KBM-7 (cell line): ENCODE measurements at regions not wholly inside any gene's neighbourhood (a gene's known extent, or its start where the extent isn't known, plus 50 kb on each side); places are given as distances from the start of the nearest gene placed in this dataset.

Source experiments
- DNase-seq: peaks from one replicate; pipeline ENCODE4 v3.0.0-alpha.2; 2015
- in situ Hi-C: fragments of 300-500 bp; cut with MboI; formaldehyde crosslinking; loops from 2 replicates; pipeline ENCODE4 v1.14.3; 2020; ENCODE audit warnings: low sequenced_read_pairs, low pct_unique_long_range_greater_than_20kb, mixed read lengths

DNA sequence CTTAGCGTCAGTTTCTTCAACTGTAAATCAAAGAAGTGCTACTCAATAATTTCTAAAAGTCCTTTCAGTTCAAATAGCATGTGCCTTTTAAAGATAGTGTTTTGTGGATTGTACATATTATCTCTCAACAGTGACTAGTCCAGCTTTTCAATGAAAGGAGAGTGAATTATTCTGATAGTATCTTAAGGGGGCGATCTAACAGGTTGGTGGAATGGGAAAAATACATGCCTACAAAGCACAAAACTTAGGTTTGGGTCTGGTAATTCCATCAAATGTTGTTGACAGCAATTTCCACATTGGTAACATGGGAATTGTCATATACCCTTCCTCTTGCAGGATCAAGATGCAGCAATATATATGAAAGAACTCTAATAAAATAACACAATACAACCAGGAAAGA lies 50.1 kb upstream of the HDGFL1 start:
- in situ Hi-C loops, result no loop called here
- DNase-seq, result no peak
